DMS53 treated with DMSO at 0.1 percent for 48 hours (cell line): ENCODE measurements at regions not wholly inside any gene's neighbourhood (a gene's known extent, or its start where the extent isn't known, plus 50 kb on each side); places are given as distances from the start of the nearest gene placed in this dataset.
A peak's percentile ranks its signal among the peaks of the same experiment; 100 is the strongest.
"Not testable (repeated sequence)": the region's sequence is repeated elsewhere in the genome, so short reads cannot be mapped to it uniquely, and the experiment has no call there.

Experiments
- DNase-seq: peaks from one replicate; lab custom pipeline; 2025; ENCODE audit not compliant: unreplicated experiment; lab: John Stamatoyannopoulos, UW

DNA sequence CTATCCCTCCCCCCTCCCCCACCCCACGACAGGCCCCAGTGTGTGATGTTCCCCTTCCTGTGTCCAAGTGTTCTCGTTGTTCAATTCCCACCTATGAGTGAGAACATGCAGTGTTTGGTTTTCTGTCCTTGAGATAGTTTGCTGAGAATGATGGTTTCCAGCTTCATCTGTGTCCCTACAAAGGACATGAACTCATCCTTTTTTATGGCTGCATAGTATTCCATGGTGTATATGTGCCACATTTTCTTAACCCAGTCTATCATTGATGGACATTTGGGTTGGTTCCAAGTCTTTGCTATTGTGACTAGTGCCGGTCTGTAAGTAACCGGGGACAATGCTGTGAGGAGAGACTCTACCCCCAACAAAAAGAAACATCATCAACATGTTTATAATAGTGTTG lies 217.2 kb downstream of the SEC23IP start:
- not testable (repeated sequence) for DNase-seq

DNA sequence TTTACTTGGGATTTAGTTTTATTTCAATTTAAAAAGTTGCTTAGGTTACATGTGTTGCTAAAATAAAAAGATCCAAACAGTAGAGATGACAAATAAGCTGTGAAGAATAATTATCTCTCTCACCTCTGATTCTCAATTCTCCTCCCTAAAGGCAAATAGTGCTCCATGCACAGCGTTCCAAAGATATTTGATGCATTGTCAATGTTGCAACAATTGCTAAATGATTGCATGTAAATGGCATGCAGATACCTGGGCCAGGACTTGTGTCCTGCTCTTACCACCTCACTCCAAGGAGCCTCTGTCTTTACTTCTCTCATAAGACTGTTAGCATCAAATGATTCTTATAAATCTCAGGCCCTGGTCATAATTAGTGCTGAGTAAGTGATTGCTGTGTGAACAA lies 217.7 kb downstream of the SEC23IP start:
- DNase-seq = no peak

DNA sequence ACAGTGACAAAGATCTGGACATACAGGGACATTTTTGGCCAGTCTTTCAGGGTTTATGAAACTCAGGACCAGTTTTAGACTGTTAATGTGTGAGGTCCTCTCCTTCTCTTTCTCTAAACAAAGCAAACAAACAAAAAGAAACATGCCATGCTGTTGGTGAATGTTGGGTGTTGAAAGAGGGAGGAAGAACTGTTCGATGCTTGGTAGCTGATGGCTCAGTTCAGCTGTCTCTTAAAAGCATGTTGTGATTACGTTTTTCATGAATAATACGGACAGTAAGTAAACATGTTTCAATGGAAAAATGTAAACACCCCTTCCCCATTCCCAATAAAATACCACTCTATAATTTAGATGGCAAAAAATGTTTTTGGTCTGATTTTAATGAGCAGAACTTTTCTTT lies 219.1 kb downstream of the SEC23IP start:
- DNase-seq = no peak

DNA sequence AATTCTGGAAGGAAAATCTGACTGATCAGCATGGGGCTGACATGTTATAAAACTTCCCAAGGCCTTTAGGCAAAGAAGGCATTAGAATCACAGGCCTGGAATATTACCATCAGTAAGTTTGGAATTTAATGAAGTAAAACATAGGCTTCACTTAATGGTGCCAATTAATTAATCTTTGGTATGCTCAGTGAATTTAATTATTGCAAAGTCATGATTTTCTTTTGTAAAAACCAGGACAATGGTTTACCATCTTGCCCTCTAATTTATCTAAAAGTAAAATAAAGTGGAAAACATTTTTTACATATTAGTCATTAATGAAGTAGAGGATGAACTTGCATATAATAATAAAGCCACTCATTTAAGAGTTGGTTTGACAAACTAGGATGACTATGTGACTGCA lies 220.3 kb downstream of the SEC23IP start:
- no peak for DNase-seq

DNA sequence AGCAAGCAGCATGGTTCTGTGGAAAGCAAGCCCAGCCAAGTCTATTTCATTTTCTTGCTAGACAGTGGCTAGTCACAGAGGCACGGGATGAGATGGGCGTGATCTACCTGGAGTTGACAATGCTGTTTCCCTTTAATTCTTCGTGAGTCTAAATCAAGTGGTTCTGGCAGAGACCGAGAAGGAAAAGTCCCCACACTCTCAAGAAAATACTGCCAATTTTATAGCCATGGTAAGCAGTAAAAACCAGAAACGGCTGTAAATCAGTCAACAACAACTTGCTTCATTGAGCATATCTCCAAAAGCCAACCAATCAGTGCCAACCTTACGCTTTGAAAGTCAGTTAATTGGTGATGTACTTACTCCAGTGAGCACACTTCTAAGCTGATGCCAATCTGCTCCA lies 223.4 kb downstream of the SEC23IP start:
- no peak for DNase-seq

DNA sequence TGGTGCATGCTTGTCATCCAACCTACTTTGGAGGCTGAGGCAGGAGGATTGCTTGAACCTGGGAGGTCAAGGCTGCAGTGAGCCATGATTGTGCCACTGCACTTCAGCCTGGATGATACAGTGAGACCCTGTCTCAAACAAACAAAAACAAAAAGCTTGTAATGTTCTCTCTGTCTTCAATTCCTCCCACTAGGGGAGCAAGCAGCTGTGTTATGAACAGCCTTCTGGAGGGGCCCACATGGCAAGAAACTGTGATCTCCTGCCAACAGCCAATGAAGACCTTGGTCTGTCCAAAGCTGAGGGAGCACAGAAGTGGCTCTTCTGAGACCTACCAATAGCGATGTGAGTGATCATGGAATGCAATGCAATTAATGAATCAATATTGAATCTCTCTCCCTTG lies 229.2 kb downstream of the SEC23IP start:
- DNase-seq = no peak

DNA sequence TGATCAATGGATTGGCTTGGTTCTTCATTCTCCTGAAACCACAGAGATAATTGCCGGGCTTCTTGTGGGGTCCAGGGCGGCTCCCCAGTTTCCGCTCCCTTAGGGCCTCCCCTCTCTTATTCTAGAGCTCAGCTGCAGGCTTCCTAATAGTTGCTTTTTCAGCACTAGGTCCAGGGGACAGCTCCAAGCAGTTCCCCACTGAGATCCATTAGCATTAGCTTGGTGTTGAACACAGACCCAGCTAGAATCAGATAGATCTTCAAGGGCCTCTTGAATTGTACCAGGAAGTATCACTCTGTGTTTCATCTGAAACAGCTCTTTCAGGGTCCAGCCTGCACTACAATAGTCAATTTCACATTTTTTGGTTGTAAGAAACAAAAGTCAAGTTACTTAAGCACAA lies 238.7 kb downstream of the SEC23IP start:
- no peak for DNase-seq

DNA sequence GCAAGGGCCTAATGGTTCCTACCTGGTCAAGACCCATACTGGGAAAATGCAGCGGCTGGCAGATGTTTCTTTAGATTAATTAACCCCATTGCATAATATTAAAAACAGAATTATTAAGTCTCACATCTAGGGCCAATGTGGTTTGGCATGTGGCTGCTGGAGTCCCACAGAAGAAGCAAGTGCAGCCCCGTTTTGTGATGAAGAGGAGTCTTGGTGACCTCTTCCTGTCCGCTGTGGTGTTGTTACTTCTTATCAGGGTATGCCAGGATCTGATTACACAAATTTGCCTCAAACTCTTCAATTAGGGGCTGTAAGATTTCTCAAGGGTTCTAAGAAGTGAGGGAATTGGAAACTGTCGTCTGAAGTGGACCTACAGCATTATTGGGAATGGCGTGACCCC lies 240.3 kb downstream of the SEC23IP start:
- DNase-seq = no peak

DNA sequence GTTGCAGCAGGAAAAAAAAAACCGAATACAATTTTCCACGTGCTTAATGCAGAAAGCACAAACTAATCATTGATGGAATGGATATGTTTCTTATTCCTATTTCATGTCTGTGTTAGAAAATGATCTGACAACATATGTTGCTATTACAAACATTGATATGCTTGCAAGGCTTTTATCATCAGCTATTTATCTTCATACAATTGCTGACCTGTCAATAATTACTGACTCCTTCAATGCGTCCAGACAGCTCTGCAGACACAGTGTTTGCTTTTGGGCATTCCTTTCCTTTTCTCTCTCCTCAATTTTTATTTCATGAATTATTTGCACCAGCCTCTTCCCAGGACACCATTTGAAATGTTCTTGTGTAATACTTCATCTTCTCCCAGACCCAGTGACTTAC lies 246.2 kb downstream of the SEC23IP start:
- DNase-seq = no peak

DNA sequence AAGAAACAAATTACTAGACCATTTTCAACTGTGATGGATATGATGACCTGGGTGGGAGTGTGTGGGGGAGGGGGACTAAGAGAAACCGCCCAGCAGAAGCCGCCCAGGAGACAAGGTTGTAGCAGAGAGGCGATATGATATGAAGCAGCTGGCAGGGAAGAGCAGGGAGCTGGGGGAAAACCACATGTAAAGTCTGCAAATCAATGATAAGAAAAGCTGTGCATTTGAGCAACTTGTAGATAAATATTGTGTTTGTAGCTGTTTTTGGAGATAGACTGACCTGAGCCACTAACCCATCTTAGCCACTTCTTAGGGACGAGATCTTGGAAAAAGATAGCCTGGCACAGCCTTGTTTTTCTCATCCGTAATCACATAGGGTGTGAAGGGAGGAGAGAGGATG lies 252.6 kb downstream of the SEC23IP start:
- DNase-seq = no peak

DNA sequence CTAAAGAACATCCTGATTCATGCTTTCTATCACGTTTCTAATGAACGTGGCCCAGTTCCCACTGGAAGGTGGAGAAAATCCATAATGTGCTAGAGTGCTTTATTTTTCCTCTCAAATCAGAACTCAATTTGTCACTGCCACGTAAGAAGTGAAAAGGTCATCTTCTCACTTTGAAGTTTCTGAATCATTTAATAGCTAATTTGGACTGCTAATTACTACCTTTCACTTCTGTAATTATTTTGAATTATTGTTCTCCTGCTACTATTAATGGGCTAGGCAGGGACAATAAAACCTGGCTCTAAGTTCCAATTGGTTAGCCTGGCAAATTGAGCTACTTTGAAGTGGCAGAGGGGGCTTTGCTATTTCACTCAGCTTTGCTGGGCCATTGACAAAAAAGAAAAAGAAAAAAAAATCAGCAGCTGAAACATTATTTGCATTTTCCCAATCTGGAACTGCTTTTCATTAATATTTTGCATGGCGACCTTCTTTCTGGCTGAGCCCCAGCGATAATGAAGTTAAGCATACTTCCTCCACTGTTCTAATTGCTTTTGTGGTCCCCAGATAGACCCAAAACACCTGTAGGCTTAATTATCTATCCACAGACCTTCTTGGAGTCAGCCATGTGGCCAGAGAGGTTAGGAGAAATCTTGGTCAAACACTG lies 264.2 kb downstream of the SEC23IP start:
- no peak for DNase-seq

DNA sequence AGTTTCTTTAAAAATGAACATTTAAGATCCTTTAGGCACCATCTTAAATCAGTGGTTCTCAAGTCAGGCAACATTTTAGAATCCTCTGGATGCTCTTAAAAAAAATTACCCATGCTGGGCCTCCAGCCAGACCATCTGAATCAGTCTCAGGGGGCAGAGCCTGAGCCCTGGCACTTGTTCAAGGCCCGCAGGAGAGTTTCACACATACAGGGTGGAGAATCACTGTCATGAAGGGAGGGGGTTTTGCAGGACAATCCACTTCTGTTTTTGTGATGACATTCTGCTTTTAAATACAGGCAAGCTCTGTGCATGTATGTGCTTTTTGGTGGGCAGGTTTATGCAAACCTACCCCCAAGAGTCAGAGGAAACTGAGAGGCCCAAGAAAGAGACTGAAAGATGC lies 268.6 kb downstream of the SEC23IP start:
- DNase-seq = no peak

DNA sequence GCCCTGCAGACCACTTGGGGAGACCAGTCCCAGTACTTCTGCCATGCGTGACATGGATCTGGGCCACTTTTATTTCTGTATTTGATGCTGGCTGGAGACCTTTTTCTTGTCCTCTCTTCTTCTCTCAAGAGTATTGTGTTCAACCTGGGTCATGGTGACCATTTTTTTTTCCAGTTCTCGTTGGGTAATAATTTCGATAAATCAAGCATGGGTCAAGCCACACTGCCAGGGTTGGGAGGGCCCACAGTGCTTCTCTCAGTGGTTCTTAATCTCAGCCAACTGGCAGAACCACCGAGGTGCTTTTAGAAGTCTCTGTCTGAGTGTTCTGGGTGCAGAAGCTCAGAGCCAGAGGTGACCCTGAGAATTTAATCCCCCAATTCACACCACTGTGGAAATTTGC lies 269.9 kb downstream of the SEC23IP start:
- DNase-seq = no peak

DNA sequence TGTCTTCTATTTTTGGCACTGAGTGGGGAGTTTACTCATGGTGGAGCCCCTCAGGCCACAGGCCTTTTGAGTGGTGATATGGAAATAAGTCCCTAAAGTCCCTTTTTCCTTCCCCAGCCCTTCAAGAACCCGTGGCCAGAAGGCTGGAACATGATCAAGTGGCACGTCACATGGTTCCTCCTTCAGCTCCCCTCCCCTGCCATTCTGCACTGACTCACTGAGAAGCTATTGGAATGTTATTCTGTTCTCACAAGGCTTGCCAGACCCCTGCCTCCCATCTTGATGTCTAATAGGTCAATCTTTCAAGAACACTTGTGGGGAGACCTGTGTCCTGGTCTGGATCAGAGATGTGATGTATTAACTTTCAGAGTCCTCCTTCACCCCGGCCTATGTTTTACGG lies 279.8 kb downstream of the SEC23IP start:
- DNase-seq = no peak

DNA sequence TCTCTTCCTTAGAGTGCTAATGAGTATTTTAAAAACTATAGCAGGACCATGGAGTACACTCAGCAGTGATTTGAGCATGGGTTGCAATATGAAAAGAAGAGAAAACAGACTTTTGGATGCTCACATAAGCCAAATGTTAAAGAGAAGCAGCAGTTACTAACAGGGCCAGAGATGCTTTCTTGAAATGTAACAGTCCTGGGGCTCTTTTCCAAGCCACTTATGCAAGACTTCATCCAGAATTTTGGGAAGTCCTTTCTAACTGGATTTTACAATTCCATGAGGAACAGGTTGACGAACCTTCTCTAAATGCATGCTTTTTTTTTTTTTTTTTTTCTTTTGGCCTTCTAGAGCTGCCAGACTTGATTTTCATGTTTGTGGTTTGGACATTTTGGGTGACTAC lies 282.0 kb downstream of the SEC23IP start:
- DNase-seq = no peak

DNA sequence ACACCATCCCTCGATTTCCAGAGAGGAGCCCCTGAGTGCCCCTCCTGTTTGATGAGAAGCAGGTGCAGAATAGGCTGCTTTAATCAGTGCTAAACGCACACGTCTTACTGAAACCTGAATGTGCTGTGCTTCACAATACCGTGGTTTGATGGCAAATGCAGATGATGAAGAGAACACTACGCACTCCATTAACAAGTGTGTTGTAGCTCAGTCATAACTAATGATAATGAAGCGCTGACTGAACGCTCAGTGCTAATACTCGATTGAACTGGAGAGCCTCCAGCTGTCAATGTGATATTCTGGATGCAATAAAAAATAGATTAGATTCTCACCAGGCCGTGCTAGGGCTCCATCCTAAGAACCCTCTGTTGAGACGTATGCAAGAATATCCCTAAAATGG lies 279.7 kb upstream of the PLPP4 start:
- DNase-seq = no peak

DNA sequence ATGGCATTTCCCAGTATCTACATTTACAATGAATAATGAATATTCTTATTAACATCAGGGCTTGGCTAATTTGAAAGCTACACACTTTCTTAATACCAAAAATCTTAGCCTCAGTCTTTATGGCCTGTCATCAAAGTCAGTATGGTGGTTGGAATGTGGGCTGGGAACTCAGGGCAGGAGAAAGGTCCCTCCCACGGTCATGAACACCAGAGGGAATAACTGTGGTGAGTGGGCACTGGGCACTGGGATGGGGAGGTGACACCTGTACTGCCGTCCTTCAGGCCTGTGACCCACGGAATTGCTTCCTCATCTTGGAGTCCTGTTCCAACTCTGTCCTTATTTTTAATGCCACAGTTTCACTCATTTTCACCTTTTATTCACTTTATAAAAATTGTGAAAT lies 276.9 kb upstream of the PLPP4 start:
- DNase-seq = no peak

DNA sequence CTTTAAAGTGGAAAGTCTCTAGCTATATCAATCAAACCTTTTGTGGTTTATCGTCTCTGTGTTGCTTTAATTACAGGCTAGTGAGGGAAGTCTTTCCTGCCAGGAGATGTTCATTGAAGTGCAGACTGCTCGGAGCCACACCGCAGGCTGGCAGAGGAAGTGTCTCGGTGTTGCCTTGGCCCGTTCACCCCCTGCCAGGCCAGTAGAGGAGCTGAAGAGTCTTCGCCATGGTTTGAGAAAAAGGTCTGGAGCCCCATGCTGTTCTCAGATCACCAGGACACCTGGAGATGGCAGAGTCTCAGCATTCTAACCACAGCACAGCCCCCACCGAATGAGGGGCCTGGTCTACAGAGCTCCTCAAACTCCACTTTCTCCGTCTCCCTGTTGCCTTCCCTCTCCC lies 275.9 kb upstream of the PLPP4 start:
- DNase-seq = no peak

DNA sequence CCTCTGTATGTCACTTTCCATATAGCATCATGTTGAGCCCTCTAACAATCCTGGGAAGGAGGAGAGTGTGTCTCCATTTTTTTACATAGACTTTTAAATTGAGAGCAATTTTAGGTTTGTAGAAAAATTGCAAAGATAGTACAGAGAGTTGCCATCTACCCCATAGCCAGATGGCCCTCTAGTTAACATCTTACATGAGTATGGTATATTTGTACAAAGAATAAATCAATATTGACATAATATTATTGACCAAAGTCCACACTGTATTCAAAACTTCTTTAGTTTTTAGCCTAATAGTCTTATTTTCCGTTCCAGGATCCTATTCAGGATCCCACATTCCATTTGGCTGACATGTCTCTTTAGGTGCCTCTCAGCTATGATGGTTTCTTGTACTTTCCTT lies 274.6 kb upstream of the PLPP4 start:
- peak; percentile 46 for DNase-seq

DNA sequence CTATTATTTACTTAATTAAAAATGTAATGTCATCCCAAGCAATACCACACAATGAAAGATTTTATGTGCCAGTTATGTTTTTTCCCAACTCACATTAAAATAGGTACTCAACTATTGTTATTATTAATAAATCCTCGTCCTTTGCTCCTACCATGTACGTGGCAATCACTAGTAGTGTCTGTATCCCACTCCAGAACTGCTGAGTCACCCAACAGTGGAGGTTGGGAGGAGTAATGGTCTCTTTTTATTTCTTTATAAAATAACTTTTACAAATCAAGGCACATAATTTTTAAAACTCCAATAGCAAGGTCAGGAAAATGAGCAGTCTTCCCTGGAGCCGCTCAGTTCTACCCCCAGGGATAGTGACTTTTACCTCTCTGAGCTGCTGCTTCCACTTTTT lies 273.5 kb upstream of the PLPP4 start:
- no peak for DNase-seq

DNA sequence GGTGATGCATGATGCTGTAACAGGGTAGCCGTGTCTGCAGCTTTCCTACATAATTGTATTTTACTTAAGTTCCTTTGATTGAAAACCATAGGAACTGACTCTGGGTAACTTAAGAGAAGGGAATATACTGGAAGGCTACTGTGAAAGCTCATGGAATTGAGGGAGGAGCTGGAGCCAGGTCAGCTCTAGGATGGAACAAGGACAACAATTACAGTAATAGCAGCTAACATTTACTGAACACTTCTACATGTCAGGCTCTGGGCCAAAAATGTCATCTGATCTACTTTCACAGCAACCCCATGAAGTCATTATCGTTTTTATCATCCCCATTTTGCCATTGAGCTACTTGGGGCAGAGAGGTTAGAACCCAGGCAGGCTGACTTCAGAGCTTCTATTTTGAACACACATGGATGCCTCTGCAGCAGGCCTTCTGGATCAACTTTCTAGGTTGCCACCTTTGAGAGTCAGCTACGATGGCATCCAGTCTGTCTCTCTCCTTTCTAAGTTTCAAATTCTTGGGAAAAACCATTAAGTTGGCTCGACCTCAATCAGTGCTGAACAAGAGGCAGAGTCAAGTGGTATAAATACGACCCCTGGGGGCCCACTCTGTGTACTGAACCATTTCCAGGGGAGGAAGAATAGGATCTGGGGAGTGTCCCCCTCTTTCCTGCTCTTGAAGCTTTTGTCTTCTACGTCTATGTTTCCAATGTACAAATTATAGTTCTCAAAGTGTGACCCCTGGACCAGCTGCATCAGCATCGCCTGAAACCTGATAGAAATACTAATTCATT lies 272.3 kb upstream of the PLPP4 start:
- DNase-seq = peak; percentile 2

DNA sequence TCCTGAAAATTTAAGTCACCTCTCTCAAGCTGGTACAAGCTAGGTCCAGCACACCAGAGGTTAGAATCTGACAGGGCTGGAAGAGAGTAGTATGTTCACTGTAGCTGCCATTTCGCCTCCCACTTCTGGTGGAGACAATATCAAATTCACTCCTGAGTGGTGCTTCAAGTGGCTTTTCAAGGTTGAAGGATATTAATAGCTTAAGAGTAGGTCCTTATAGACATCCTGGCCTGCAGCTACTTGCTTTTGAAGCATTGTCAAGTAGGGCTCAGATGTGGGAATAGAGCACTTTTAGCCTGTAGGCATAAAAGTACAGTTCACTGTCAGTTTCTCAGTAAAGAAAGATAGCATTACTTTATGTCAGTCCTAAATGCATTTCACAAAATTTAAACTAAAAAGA lies 270.5 kb upstream of the PLPP4 start:
- peak; percentile 8 for DNase-seq

DNA sequence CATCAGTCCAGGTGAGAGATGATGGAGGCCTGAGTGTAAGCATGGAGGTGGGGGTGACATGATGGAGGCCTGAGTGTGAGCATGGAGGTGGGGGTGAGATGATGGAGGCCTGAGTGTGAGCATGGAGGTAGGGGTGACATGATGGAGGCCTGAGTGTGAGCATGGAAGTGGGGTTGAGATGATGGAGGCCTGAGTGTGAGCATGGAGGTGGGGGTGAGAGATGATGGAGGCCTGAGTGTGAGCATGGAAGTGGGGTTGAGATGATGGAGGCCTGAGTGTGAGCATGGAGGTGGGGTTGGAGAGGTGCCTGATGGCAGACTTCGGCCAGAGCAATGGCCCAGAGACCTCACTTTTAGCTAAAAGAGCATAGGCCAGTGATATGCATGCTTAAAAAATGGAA lies 269.9 kb upstream of the PLPP4 start:
- DNase-seq = not testable (repeated sequence)
